HepG2 (cell line): ENCODE measurements at regions not wholly inside any gene's neighbourhood (a gene's known extent, or its start where the extent isn't known, plus 50 kb on each side); places are given as distances from the start of the nearest gene placed in this dataset.

Experiments used
- CCAR2 ChIP-seq: fragments of 200-400 bp; formaldehyde crosslinking; optimal IDR thresholded peaks from 2 replicates; pipeline ENCODE3; 2018; ENCODE audit warnings: low read depth, mild to moderate bottlenecking, low read length, moderate library complexity
- GATAD2A ChIP-seq: IDR thresholded peaks from 2 replicates; pipeline ENCODE4 v1.6.1; 2016
- HDAC1 ChIP-seq: sonication (generic); formaldehyde crosslinking; IDR thresholded peaks from 2 replicates; pipeline ENCODE4 v1.5.1; 2020; ENCODE audit warnings: mild to moderate bottlenecking, missing genetic modification reagents
- PHB2 ChIP-seq: fragments of 450-650 bp; IDR thresholded peaks from 2 replicates; pipeline ENCODE4 v1.6.1; 2018; ENCODE audit not compliant: partially characterized antibody
- SNAPC2 ChIP-seq: sonication (generic); formaldehyde crosslinking; IDR thresholded peaks from 2 replicates; pipeline ENCODE4 v1.8.1; 2022; ENCODE audit warnings: mild to moderate bottlenecking, missing genetic modification reagents
- TARDBP ChIP-seq: sonication (generic); formaldehyde crosslinking; IDR thresholded peaks from 2 replicates; pipeline ENCODE4 v1.8.0; 2022; ENCODE audit warnings: mild to moderate bottlenecking, missing genetic modification reagents
- ZFY ChIP-seq: sonication (generic); formaldehyde crosslinking; IDR thresholded peaks from 2 replicates; pipeline ENCODE4 v1.4.0; 2020; ENCODE audit warnings: missing genetic modification reagents
- ZNF124 ChIP-seq: sonication (generic); formaldehyde crosslinking; IDR thresholded peaks from 2 replicates; pipeline ENCODE4 v1.4.0; 2020; ENCODE audit warnings: missing genetic modification reagents
- TF ChIP-seq, protein P1 (sequence below): IDR thresholded peaks from 2 replicates; pipeline ENCODE4 v1.4.0; 2020; ENCODE audit warnings: mild to moderate bottlenecking, missing genetic modification reagents
- TF ChIP-seq, protein P2 (sequence below): sonication (generic); formaldehyde crosslinking; conservative IDR thresholded peaks from 2 replicates; pipeline ENCODE4 v1.4.0; 2020; ENCODE audit warnings: missing genetic modification reagents
- TF ChIP-seq, protein P3 (sequence below): sonication (generic); formaldehyde crosslinking; IDR thresholded peaks from 2 replicates; pipeline ENCODE4 v1.4.0; 2020; ENCODE audit warnings: missing genetic modification reagents
- TF ChIP-seq, protein P4 (sequence below): sonication (generic); formaldehyde crosslinking; IDR thresholded peaks from 2 replicates; pipeline ENCODE4 v1.4.0; 2020; ENCODE audit warnings: missing genetic modification reagents, borderline replicate concordance
- TF ChIP-seq, protein P5 (sequence below): sonication (generic); formaldehyde crosslinking; IDR thresholded peaks from 2 replicates; pipeline ENCODE4 v1.4.0; 2020; ENCODE audit warnings: missing genetic modification reagents

DNA sequence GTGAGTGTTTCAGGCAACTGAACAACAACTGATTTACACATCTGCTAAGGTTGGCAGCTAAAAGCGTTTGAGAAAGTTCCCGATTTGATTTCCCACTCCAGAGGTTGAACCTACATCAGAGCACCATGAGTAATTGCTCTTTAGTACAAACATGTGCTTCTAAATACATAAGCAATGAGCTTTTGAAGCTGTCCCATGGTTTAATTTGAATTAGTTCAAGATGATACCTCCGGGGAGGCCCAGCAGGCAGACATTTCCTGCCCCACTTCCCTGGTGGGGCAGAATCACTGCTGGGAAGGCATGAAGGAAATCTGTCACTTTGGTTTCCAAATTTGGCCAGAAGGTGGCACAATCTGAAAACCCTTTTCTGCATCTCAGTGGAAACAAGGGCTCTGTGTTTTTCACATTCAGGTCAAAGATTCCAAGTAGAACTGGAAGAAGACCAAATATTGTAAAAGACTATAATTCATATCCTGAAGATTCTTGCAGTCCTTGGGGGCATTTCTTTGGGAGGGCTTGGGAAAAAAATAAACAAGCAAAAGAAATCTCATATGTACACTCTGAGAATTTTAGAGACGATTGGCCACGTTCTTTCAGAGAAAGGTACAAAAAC lies 176.2 kb upstream of the FAM20A start (continued):
- TF ChIP-seq, protein P1, sequence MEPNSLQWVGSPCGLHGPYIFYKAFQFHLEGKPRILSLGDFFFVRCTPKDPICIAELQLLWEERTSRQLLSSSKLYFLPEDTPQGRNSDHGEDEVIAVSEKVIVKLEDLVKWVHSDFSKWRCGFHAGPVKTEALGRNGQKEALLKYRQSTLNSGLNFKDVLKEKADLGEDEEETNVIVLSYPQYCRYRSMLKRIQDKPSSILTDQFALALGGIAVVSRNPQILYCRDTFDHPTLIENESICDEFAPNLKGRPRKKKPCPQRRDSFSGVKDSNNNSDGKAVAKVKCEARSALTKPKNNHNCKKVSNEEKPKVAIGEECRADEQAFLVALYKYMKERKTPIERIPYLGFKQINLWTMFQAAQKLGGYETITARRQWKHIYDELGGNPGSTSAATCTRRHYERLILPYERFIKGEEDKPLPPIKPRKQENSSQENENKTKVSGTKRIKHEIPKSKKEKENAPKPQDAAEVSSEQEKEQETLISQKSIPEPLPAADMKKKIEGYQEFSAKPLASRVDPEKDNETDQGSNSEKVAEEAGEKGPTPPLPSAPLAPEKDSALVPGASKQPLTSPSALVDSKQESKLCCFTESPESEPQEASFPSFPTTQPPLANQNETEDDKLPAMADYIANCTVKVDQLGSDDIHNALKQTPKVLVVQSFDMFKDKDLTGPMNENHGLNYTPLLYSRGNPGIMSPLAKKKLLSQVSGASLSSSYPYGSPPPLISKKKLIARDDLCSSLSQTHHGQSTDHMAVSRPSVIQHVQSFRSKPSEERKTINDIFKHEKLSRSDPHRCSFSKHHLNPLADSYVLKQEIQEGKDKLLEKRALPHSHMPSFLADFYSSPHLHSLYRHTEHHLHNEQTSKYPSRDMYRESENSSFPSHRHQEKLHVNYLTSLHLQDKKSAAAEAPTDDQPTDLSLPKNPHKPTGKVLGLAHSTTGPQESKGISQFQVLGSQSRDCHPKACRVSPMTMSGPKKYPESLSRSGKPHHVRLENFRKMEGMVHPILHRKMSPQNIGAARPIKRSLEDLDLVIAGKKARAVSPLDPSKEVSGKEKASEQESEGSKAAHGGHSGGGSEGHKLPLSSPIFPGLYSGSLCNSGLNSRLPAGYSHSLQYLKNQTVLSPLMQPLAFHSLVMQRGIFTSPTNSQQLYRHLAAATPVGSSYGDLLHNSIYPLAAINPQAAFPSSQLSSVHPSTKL (CRISPR knock-in tag): peak; percentile 56
- TF ChIP-seq, protein P2, sequence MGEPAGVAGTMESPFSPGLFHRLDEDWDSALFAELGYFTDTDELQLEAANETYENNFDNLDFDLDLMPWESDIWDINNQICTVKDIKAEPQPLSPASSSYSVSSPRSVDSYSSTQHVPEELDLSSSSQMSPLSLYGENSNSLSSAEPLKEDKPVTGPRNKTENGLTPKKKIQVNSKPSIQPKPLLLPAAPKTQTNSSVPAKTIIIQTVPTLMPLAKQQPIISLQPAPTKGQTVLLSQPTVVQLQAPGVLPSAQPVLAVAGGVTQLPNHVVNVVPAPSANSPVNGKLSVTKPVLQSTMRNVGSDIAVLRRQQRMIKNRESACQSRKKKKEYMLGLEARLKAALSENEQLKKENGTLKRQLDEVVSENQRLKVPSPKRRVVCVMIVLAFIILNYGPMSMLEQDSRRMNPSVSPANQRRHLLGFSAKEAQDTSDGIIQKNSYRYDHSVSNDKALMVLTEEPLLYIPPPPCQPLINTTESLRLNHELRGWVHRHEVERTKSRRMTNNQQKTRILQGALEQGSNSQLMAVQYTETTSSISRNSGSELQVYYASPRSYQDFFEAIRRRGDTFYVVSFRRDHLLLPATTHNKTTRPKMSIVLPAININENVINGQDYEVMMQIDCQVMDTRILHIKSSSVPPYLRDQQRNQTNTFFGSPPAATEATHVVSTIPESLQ: 0 out of 2 replicates have a peak, but pooled peaks have one; percentile 18
- TF ChIP-seq TARDBP (CRISPR knock-in tag) (peak; percentile 30), SNAPC2 (CRISPR knock-in tag) (0 out of 2 replicates have a peak, but pooled peaks have one; percentile 46), HDAC1 (peak; percentile 55; the same call in 1 of the 2 replicates), ZNF124 (CRISPR knock-in tag) (peak; percentile 54; the same call in 1 of the 2 replicates), GATAD2A (CRISPR knock-in tag) (peak; percentile 78), PHB2 (no peak), CCAR2 (peak; percentile 34), ZFY (peak; percentile 20; the same call in 1 of the 2 replicates)
- TF ChIP-seq, protein P3, sequence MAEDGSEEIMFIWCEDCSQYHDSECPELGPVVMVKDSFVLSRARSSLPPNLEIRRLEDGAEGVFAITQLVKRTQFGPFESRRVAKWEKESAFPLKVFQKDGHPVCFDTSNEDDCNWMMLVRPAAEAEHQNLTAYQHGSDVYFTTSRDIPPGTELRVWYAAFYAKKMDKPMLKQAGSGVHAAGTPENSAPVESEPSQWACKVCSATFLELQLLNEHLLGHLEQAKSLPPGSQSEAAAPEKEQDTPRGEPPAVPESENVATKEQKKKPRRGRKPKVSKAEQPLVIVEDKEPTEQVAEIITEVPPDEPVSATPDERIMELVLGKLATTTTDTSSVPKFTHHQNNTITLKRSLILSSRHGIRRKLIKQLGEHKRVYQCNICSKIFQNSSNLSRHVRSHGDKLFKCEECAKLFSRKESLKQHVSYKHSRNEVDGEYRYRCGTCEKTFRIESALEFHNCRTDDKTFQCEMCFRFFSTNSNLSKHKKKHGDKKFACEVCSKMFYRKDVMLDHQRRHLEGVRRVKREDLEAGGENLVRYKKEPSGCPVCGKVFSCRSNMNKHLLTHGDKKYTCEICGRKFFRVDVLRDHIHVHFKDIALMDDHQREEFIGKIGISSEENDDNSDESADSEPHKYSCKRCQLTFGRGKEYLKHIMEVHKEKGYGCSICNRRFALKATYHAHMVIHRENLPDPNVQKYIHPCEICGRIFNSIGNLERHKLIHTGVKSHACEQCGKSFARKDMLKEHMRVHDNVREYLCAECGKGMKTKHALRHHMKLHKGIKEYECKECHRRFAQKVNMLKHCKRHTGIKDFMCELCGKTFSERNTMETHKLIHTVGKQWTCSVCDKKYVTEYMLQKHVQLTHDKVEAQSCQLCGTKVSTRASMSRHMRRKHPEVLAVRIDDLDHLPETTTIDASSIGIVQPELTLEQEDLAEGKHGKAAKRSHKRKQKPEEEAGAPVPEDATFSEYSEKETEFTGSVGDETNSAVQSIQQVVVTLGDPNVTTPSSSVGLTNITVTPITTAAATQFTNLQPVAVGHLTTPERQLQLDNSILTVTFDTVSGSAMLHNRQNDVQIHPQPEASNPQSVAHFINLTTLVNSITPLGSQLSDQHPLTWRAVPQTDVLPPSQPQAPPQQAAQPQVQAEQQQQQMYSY (CRISPR knock-in tag): no peak
- TF ChIP-seq, protein P4, sequence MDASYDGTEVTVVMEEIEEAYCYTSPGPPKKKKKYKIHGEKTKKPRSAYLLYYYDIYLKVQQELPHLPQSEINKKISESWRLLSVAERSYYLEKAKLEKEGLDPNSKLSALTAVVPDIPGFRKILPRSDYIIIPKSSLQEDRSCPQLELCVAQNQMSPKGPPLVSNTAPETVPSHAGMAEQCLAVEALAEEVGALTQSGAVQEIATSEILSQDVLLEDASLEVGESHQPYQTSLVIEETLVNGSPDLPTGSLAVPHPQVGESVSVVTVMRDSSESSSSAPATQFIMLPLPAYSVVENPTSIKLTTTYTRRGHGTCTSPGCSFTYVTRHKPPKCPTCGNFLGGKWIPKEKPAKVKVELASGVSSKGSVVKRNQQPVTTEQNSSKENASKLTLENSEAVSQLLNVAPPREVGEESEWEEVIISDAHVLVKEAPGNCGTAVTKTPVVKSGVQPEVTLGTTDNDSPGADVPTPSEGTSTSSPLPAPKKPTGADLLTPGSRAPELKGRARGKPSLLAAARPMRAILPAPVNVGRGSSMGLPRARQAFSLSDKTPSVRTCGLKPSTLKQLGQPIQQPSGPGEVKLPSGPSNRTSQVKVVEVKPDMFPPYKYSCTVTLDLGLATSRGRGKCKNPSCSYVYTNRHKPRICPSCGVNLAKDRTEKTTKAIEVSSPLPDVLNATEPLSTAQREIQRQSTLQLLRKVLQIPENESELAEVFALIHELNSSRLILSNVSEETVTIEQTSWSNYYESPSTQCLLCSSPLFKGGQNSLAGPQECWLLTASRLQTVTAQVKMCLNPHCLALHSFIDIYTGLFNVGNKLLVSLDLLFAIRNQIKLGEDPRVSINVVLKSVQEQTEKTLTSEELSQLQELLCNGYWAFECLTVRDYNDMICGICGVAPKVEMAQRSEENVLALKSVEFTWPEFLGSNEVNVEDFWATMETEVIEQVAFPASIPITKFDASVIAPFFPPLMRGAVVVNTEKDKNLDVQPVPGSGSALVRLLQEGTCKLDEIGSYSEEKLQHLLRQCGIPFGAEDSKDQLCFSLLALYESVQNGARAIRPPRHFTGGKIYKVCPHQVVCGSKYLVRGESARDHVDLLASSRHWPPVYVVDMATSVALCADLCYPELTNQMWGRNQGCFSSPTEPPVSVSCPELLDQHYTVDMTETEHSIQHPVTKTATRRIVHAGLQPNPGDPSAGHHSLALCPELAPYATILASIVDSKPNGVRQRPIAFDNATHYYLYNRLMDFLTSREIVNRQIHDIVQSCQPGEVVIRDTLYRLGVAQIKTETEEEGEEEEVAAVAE: no peak
- TF ChIP-seq, protein P5, sequence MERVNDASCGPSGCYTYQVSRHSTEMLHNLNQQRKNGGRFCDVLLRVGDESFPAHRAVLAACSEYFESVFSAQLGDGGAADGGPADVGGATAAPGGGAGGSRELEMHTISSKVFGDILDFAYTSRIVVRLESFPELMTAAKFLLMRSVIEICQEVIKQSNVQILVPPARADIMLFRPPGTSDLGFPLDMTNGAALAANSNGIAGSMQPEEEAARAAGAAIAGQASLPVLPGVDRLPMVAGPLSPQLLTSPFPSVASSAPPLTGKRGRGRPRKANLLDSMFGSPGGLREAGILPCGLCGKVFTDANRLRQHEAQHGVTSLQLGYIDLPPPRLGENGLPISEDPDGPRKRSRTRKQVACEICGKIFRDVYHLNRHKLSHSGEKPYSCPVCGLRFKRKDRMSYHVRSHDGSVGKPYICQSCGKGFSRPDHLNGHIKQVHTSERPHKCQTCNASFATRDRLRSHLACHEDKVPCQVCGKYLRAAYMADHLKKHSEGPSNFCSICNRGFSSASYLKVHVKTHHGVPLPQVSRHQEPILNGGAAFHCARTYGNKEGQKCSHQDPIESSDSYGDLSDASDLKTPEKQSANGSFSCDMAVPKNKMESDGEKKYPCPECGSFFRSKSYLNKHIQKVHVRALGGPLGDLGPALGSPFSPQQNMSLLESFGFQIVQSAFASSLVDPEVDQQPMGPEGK: peak; percentile 61
